ENCODE measurements at regions not wholly inside any gene's neighbourhood (a gene's known extent, or its start where the extent isn't known, plus 50 kb on each side); places are given as distances from the start of the nearest gene placed in this dataset.

GRCh38 chr2:67669766-67670165 lies 272.6 kb downstream of the ETAA1 start:
- no peak for TF ChIP-seq CTCF (IDR thresholded peaks at IDR 0.05; ENCODE audit: low read depth, low read length, missing control alignments)
- in situ Hi-C loops (cut with HindIII; ENCODE audit: low sequenced_read_pairs) = no loop called here
- H3K4me3 ChIP-seq (ENCODE audit: low read depth, low read length) = no peak overlapping the region
- no peak for DNase-seq (ENCODE audit: low read depth)

- TF ChIP-seq CTCF (IDR thresholded peaks at IDR 0.05; ENCODE audit: low read depth, low read length, missing control alignments) = no peak
These were observed 273.6 kb downstream of the ETAA1 start for GRCh38 chr2:67670747-67671183.

GRCh38 chr2:67671464-67672450 lies 274.6 kb downstream of the ETAA1 start:
- no peak overlapping the region for H3K4me3 ChIP-seq (ENCODE audit: low read depth, low read length)
- no peak for TF ChIP-seq CTCF (IDR thresholded peaks at IDR 0.05; ENCODE audit: low read depth, low read length, missing control alignments)
- in situ Hi-C loops (cut with HindIII; ENCODE audit: low sequenced_read_pairs) = no loop called here
- DNase-seq (ENCODE audit: low read depth) = no peak

More at GRCh38 chr2:67670747-67671183, 273.6 kb downstream of the ETAA1 start:
- in situ Hi-C loops (cut with HindIII; ENCODE audit: low sequenced_read_pairs) = no loop called here
- no peak overlapping the region for H3K4me3 ChIP-seq (ENCODE audit: low read depth, low read length)
- no peak for DNase-seq (ENCODE audit: low read depth)

- no peak overlapping the region for H3K4me3 ChIP-seq (ENCODE audit: low read depth, low read length)
- in situ Hi-C loops (cut with HindIII; ENCODE audit: low sequenced_read_pairs) = no loop called here
- no peak for DNase-seq (ENCODE audit: low read depth)
- TF ChIP-seq CTCF (IDR thresholded peaks at IDR 0.05; ENCODE audit: low read depth, low read length, missing control alignments) = no peak
These were observed 277.5 kb downstream of the ETAA1 start for GRCh38 chr2:67674668-67675067.

GRCh38 chr2:67684991-67685390 lies 287.9 kb downstream of the ETAA1 start:
- in situ Hi-C loops (cut with HindIII; ENCODE audit: low sequenced_read_pairs) = no loop called here

GRCh38 chr2:67686254-67686653 lies 289.1 kb downstream of the ETAA1 start:
- no peak overlapping the region for H3K4me3 ChIP-seq (ENCODE audit: low read depth, low read length)
- in situ Hi-C loops (cut with HindIII; ENCODE audit: low sequenced_read_pairs) = no loop called here
- no peak for DNase-seq (ENCODE audit: low read depth)
- no peak for TF ChIP-seq CTCF (IDR thresholded peaks at IDR 0.05; ENCODE audit: low read depth, low read length, missing control alignments)

More at GRCh38 chr2:67684991-67685390, 287.9 kb downstream of the ETAA1 start:
- no peak for TF ChIP-seq CTCF (IDR thresholded peaks at IDR 0.05; ENCODE audit: low read depth, low read length, missing control alignments)
- no peak overlapping the region for H3K4me3 ChIP-seq (ENCODE audit: low read depth, low read length)
- DNase-seq (ENCODE audit: low read depth) = no peak
